ENCODE measurements at regions not wholly inside any gene's neighbourhood (a gene's known extent, or its start where the extent isn't known, plus 50 kb on each side); places are given as distances from the start of the nearest gene placed in this dataset.

- in situ Hi-C loops (cut with MboI; ENCODE audit: low sequenced_read_pairs in 4 of 4) (no loop called here), intact Hi-C loops (cut with DNase I; ENCODE audit: low total_unique reads) (no loop called here)
- TF ChIP-seq CTCF (IDR thresholded peaks at IDR 0.05 in 4 of 5, conservative IDR thresholded peaks at IDR 0.05 in 1 of 5) (no peak), POLR2A (IDR thresholded peaks at IDR 0.05) (no peak)
- no peaks in the 10 kb centered on the region for H3K27me3 ChIP-seq
- no peak for ATAC-seq
- no peak overlapping the region for H3K27ac ChIP-seq
- H3K9me3 ChIP-seq = no peaks in the 10 kb centered on the region
- no peaks in the 10 kb centered on the region for H3K36me3 ChIP-seq
- DNase-seq = no peak
- H3K4me1 ChIP-seq = peaks cover 5% of the 10 kb centered on the region in 2 donors
- H3K4me3 ChIP-seq = no peak overlapping the region
Measured at GRCh38 chr1:220375715-220376114, 103.5 kb upstream of the RAB3GAP2 start.

GRCh38 chr1:220374449-220374848 is 102.2 kb upstream of the RAB3GAP2 start:
- H3K36me3 ChIP-seq = no peaks in the 10 kb centered on the region
- intact Hi-C loops (cut with DNase I; ENCODE audit: low total_unique reads) = no loop called here
- no peaks in the 10 kb centered on the region for H3K27me3 ChIP-seq
- DNase-seq = no peak
- in situ Hi-C loops (cut with MboI; ENCODE audit: low sequenced_read_pairs in 4 of 4) = no loop called here
- TF ChIP-seq CTCF (IDR thresholded peaks at IDR 0.05 in 4 of 5, conservative IDR thresholded peaks at IDR 0.05 in 1 of 5) (no peak), POLR2A (IDR thresholded peaks at IDR 0.05) (no peak)
- H3K9me3 ChIP-seq = no peaks in the 10 kb centered on the region
- peaks cover 15 to 18% of the 10 kb centered on the region in 2 donors for H3K4me1 ChIP-seq
- no peak overlapping the region for H3K4me3 ChIP-seq
- H3K27ac ChIP-seq = no peak overlapping the region
- no peak for ATAC-seq

- H3K4me3 ChIP-seq = no peak overlapping the region
- H3K9me3 ChIP-seq = no peaks in the 10 kb centered on the region
- H3K4me1 ChIP-seq = peaks cover 26 to 37% of the 10 kb centered on the region in 2 donors
- intact Hi-C loops (cut with DNase I; ENCODE audit: low total_unique reads) = no loop called here
- no peak for DNase-seq
- H3K27me3 ChIP-seq = no peaks in the 10 kb centered on the region
- no peak overlapping the region for H3K27ac ChIP-seq
- in situ Hi-C loops (cut with MboI; ENCODE audit: low sequenced_read_pairs in 4 of 4) = no loop called here
- ATAC-seq = no peak
- H3K36me3 ChIP-seq = no peaks in the 10 kb centered on the region
- TF ChIP-seq POLR2A (IDR thresholded peaks at IDR 0.05) (no peak), CTCF (IDR thresholded peaks at IDR 0.05 in 4 of 5, conservative IDR thresholded peaks at IDR 0.05 in 1 of 5) (no peak)
Measured at GRCh38 chr1:220372451-220372850, 100.2 kb upstream of the RAB3GAP2 start.

- H3K27me3 ChIP-seq = no peaks in the 10 kb centered on the region
- in situ Hi-C loops (cut with MboI; ENCODE audit: low sequenced_read_pairs in 4 of 4) = no loop called here
Measured at GRCh38 chr1:220371324-220371723, 99.1 kb upstream of the RAB3GAP2 start.

More at GRCh38 chr1:220371324-220371723, 99.1 kb upstream of the RAB3GAP2 start:
- Histone ChIP-seq H3K9me3 (no peaks in the 10 kb centered on the region), H3K4me3 (no peak overlapping the region), H3K4me1 (peaks cover 26 to 37% of the 10 kb centered on the region in 2 donors), H3K36me3 (no peaks in the 10 kb centered on the region), H3K27ac (peak overlapping the region in 3 of 4 donors; percentile 77 to 85 (median 80))
- intact Hi-C loops (cut with DNase I; ENCODE audit: low total_unique reads) = no loop called here
- ATAC-seq = no peak
- DNase-seq = peak in 1 of 2 donors; percentile 23
- no peak for TF ChIP-seq POLR2A (IDR thresholded peaks at IDR 0.05)
- TF ChIP-seq CTCF (IDR thresholded peaks at IDR 0.05 in 4 of 5, conservative IDR thresholded peaks at IDR 0.05 in 1 of 5) = peak in 1 of 5 experiments; percentile 9

Data from gastrocnemius medialis (tissue), 4 donors.